HG03139 (cell line): ENCODE measurements at regions not wholly inside any gene's neighbourhood (a gene's known extent, or its start where the extent isn't known, plus 50 kb on each side); places are given as distances from the start of the nearest gene placed in this dataset.
"Not testable (repeated sequence)": the region's sequence is repeated elsewhere in the genome, so short reads cannot be mapped to it uniquely, and the experiment has no call there.

Source experiments
- ATAC-seq: cut with Tn5 transposase; IDR thresholded peaks from one replicate; pipeline ENCODE4 v1.9.1; 2021; ENCODE audit not compliant: unreplicated experiment

DNA sequence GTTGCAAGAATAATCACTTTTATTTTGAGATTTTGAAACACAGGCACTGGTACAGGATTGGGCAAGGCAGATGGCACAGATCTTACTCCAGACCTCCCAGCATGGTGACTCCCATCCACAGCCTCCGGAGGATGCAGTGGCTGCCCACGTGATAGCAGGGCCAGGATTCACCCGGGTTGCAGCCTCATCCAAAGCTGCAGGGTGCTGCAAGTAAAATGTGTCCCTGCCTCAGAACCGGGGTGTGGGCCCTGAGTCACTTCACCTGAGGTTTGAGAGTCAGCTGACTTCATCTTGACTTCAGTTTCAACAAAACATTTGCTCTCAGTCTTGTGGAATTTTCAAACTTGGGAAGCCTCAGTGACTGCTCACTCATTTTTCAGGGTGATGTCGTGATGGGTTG is 201.9 kb downstream of the FGF9 start:
- ATAC-seq, result no peak

GRCh38 chr13:21875116-21875515 is 204.2 kb downstream of the FGF9 start:
- ATAC-seq, result no peak

DNA sequence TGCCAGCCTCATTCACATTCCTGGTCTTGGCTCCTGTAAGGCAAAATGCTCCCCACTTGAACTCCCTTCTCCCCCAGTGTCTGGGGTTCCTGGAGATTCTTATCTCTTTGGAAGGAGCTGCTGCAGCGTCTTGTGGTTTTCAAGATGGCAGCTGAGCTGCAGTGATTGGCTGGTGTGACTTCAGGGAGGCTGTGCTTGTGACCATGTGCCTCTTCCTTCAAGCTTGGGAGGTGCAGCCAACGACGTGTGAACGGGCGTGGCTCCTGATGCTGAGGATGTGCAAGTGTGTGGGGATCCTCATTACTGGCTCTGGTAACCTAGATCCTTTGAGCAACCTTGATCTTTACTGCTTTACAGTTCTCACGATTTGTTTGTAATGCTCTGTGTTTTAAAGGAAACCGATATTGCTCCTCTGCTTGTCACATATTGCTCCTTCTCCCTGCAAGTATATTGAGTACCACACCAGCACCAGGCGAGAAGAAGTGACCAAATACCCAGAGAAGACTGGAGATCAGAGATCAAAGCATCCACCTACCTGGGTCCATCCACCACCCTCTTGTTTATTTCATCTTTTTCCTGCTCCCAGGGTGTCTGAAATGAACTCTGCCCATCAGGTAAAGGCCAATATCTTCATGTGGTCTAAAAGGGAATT is 208.5 kb downstream of the FGF9 start:
- no peak for ATAC-seq

DNA sequence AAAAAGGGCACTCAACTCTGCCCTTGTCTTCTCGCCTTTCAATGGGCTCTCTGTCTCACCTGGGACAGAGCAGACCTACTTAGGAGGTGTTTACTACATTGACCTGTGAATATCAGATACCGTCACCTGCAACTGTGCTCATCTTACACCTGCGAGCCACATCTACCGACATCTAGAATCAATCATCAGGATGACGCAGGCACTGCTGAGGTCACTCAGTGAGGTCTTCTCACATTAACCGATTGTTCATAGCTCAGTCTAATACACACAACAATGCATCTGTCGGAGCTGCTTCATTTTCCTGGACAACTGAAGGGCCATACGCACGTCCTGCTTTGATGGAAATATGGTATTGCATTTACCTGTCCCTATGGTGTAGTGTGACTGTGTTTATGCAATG is 211.9 kb downstream of the FGF9 start:
- ATAC-seq, result no peak

DNA sequence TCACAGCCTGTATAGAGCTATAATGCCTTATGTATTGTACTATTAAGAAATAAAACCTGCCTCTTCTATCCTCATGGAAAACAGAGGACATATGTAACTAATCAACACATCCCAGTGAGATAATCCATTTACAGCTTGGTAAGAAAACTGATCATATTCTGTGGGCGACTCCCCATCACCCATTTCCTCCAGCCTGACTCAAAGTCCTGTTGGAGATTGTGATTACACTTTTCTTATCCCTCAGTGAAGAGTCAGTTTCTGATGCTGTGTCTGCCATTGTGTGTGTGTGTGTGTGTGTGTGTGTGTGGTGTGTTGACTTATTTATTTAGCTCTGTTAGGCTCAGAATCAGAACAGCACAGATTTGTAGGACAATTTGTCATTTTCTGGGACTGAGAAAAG is 212.8 kb downstream of the FGF9 start:
- no peak for ATAC-seq

- ATAC-seq, result no peak
Measured at GRCh38 chr13:21884299-21884909, 213.5 kb downstream of the FGF9 start.

GRCh38 chr13:21884965-21885567 is 214.2 kb downstream of the FGF9 start:
- no peak for ATAC-seq

DNA sequence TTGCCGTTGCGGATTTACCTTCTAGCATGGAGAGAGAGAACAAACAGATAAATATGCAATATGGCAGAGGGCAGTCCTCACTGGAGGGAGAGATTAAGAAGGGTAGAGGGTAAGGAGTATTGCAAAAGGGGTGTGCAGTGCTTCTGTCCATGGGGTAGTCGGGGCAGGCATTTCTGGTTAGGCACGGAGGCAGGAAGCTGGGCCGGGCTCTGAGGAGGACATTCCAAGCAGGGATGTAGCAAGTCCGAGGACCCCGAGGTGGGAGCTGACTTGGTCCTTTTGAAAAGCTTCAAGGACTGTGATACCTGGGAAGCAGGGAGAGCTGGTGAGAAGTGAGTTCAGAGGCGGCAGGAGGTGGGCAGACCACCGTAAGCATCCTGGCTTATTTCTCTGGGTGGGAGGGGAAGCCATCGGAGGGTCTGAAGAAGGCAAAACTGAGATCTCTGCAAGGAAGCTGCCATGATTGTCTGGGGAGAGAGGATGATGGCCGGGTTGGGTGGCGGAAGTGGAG is 214.9 kb downstream of the FGF9 start:
- ATAC-seq, result no peak

DNA sequence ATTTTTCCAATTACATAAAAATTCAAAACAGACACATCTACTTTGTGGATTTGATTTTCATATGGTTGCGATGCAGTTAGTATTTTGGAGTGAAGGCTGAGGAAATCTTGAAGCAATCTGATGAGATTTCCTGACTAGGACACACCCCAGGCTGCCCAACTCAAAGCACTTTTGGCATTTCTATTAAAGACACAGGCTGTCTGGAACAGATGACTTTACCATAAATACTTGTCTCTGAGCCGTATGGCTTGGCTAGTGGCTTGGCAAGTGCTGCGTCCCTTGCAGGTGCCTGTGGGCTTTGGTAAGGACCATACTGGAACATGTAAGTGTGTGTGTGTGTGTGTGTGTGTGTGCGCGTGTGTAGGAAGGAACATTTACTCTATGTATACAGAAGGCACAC is 218.8 kb downstream of the FGF9 start:
- no peak for ATAC-seq

DNA sequence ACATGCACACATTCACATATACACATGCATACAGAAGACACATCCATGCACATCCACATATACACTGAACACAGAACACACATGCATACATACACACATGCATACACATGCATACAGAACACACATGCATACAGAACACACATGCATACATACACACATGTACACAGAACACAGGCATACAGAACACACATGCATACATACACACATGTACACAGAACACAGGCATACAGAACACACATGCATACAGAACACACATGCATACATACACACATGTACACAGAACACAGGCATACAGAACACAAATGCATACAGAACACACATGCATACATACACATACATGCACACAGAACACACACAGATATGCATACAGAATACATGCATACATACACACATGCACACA is 219.3 kb downstream of the FGF9 start:
- ATAC-seq, result not testable (repeated sequence)

GRCh38 chr13:21894091-21894490 is 223.2 kb downstream of the FGF9 start:
- ATAC-seq, result no peak

DNA sequence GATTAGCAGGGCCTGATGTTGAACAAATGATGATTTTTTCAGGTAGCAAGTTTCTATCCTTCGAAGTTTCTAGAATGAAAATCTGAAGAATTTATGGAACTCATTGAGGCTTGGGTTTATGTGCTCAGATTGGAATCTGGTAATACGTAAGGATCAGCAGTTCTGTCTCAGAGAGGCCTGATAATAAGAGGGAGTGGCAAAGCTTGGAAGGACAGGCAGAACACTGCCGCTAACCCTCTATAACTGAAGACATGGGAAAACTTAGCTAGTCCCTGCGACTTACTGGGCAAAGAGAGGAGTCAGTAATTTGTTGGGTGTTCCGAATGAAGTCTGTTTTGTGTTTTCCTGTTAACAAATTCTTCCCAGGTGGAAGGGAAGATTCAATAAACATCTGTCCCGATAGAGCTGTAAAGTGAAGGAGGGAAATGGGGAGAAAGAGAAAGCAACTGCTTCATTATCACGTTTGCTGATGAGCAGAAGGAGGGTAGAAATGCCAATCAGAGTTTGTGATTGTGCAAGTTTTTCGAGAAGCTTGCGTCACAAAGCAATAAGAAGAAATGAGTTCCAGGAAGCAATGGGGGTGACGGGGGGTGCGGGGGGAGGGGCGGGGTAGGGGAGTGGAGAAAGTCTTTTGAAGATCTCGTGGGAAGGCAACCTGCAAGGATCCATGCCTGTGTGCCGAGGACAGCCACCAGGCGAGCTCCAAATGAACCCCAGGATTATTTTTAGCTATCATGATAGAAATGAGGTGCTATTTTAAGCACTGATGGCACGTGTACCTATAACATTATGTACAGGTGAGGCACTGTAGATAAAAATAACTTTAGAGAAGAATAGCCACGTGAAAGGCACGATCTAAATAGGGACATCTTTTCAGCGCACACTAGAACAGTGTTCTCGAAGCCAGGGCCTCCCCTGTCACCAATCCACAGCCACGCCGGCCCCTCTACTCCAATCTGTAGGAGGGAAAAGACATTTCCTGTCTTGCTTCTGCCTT is 224.1 kb downstream of the FGF9 start:
- no peak for ATAC-seq

DNA sequence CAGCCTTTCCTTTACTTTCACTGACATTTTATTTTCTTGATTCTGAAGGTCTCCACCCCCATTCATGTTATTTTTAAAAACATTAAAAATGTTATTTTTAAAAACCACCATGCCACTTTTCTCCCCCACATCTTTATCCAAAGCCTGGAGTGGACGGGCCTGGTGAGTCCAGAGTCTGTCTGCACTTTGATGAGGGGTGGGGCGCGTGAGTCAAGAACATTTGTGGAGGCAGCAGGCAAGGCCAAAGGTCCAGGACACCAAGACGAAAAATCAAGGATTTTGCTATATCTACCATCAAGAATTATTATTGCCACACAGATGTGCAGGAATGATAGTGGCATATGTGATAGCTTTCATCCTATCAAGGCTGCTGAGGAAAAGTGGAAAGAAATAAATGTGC is 224.9 kb downstream of the FGF9 start:
- ATAC-seq, result no peak

DNA sequence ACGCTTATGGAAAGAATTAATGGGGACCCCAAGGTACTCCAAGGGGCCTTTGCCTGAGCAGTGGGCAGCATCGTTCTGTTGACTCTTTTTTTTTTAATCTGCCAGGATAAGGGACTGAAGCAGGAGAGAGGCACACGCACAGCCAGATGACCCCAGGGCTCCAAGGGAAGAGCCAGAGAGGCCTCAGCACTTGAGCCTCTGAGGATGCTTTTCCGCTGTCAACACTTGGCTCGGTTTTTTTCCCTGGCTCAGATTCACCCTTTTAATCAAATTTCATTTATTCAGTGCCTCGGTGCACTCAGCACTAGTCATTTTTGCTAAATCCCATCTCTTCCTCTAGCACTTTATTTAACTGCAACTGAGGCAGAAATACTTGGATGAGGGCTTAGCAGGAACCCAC is 226.3 kb downstream of the FGF9 start:
- no peak for ATAC-seq

DNA sequence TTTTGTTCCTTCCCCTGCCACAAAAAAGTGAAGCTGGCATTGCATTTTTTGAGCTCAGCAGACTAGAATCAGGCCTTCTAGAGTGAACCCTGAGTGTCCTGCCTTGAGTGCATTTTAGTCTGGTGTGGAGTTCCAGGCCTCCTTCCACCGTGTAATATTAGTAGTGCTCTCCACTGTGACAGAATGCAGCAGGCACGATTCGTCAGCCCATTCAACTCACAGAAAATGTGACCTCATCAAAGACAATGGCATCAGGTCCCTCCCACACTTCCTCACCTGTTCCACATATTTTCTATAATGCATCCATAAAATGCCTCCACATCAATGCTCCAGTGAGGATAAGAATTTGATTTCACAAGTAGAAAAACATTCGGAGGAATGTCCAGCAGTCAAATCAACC is 227.6 kb downstream of the FGF9 start:
- ATAC-seq, result no peak

GRCh38 chr13:21898945-21899344 is 228.1 kb downstream of the FGF9 start:
- ATAC-seq, result no peak

DNA sequence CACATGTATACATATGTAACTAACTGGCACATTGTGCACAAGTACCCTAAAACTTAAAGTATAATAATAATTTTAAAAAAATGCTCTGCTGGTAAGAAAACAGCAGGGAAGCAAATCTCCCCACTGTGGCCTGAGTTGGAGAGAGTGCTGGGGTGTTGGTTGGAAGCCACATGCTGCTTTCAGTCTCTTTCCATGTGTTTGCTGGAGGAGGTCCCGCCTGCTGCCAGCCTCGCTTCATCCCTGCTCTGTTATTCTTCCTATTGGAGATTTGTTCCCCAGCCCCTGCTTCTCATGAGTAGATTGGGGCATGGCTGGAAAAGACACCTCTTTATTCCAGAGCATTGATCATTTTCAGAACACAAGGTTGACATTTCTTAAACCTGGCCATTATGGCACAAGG is 230.5 kb downstream of the FGF9 start:
- ATAC-seq, result no peak

GRCh38 chr13:21901811-21902708 is 231.2 kb downstream of the FGF9 start:
- ATAC-seq, result no peak

DNA sequence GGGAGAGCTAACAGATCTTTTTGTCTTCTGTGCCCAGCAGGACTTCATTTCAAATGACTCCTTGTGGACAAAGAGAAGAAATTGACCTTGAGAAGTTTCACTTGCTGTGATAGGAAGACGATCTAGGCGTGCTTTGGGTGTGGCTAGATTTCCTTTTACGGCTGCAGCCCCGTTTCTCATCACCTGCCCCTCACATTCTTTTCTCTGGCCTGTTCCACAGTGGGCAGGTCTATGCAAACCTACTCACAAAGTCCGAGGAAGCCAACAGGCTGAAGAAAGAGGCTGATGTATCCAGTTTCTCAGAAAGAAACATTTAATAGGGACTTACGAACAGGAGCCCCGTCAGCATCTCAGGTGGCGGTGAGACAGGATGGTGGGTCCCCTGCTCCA is 231.8 kb downstream of the FGF9 start:
- ATAC-seq, result no peak

DNA sequence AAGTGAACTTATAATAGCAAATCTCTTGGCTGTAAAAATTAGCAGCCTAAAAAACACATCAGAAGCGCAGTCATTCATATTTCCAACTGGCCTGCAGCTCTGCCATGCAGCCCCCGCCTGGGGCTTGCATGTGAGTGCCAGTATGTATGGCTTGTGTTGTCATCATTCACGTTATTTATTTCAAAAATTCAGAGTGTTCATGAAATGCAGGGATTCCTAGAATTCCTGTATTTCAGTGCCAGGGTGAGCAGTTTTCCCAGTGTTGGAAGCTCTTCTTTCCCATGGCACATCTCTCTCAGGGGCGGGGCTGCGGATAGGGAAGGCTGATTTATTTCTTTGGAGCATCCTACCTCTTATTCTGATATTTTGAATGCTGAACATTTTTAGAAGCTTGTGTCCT is 234.6 kb downstream of the FGF9 start:
- ATAC-seq, result no peak
